Ascending aorta (tissue), 2 donors: ENCODE measurements at regions not wholly inside any gene's neighbourhood (a gene's known extent, or its start where the extent isn't known, plus 50 kb on each side); places are given as distances from the start of the nearest gene placed in this dataset.

Experiments
- DNase-seq, 2 donors: peaks; one replicate each; pipeline ENCODE4 v3.0.0-alpha.2; 2019; ENCODE audit warnings: low spot score in 2 of 2
- H3K27ac ChIP-seq, 2 donors: fragments of 200-600 bp; sonication (generic); one replicate each; pipeline ENCODE4 v1.5.1; 2016 to 2017; ENCODE audit warnings: mild to moderate bottlenecking in 1 of 2
- H3K27me3 ChIP-seq: fragments of 200-600 bp; sonication (generic); one replicate; pipeline ENCODE4 v1.5.1; 2017
- H3K36me3 ChIP-seq, 2 donors: fragments of 200-600 bp; sonication (generic); one replicate each; pipeline ENCODE4 v1.5.1; 2016
- H3K4me1 ChIP-seq, 2 donors: fragments of 200-600 bp; sonication (generic); one replicate each; pipeline ENCODE4 v1.5.1; 2016 to 2017; ENCODE audit warnings: mild to moderate bottlenecking in 1 of 2
- H3K4me3 ChIP-seq, 2 donors: fragments of 200-600 bp; sonication (generic); one replicate each; pipeline ENCODE4 v1.5.1; 2016 to 2017; ENCODE audit warnings: mild to moderate bottlenecking in 1 of 2
- H3K9me3 ChIP-seq, 2 donors: fragments of 200-600 bp; sonication (generic); one replicate each; pipeline ENCODE4 v1.5.1; 2016
- CTCF ChIP-seq, 3 experiments: fragments of 200-600 bp in 2 of 3; fragments of 450-650 bp in 1 of 3; sonication (generic) in 2 of 3; IDR thresholded peaks; one replicate each; pipeline ENCODE4 v1.5.1; 2016 to 2019; ENCODE audit warnings: antibody characterized with exemption in 3 of 3, mild to moderate bottlenecking in 1 of 3, moderate library complexity in 1 of 3
- intact Hi-C: fragments of 100-400 bp; cut with DNase I; formaldehyde crosslinking; loops from one replicate; pipeline ENCODE4 v1.15.1; 2023

GRCh38 chr4:128457726-128458125, 170.1 kb upstream of the PGRMC2 start:
- DNase-seq = no peak
- intact Hi-C loops = loop anchor here (10.0 kb wide), 2 partner anchors 217 to 637 kb away; partner anchors contain the start of genes C4orf33 and SCLT1
- no peak for TF ChIP-seq CTCF (IDR thresholded peaks at IDR 0.05)
- Histone ChIP-seq H3K9me3 (no peaks in the 10 kb centered on the region), H3K4me1 (peaks cover 0 to 10% of the 10 kb centered on the region in 2 donors), H3K36me3 (no peaks in the 10 kb centered on the region), H3K27ac (no peak overlapping the region), H3K4me3 (no peak overlapping the region), H3K27me3 (no peaks in the 10 kb centered on the region)

DNA sequence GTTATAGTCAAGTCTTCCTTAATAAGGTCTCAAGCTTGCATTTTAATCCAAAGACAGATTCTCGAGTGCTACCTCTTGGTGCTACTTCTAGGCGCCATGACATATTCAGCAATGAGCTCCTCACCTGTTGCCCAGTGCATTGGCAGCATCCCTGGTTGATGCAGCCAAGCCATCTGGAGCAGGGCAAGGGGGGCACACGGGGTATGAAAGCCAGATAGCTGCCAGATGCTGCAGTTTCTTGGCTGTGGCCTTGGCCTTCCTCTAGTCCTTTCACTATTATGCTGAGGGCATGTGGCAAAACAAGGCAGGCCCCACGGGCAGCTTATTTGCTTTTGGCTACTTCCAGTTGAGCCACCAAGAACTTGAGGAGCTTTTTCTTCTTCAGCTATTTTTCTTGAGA, 168.6 kb upstream of the PGRMC2 start:
- Histone ChIP-seq H3K4me3 (no peak overlapping the region), H3K4me1 (peaks cover 0 to 13% of the 10 kb centered on the region in 2 donors), H3K36me3 (no peaks in the 10 kb centered on the region), H3K9me3 (no peaks in the 10 kb centered on the region), H3K27me3 (no peaks in the 10 kb centered on the region), H3K27ac (no peak overlapping the region)
- TF ChIP-seq CTCF (IDR thresholded peaks at IDR 0.05) = no peak
- intact Hi-C loops = loop anchor here (10.0 kb wide), 2 partner anchors 219 to 639 kb away; partner anchors contain the start of genes C4orf33 and SCLT1
- DNase-seq = no peak

GRCh38 chr4:128455480-128455879, 167.9 kb upstream of the PGRMC2 start:
- intact Hi-C loops = loop anchor here (2.0 to 10.0 kb wide), 5 partner anchors 13 to 639 kb away; partner anchors contain the start of genes C4orf33 and SCLT1
- Histone ChIP-seq H3K36me3 (no peaks in the 10 kb centered on the region), H3K4me3 (no peak overlapping the region), H3K27me3 (no peaks in the 10 kb centered on the region), H3K27ac (no peak overlapping the region), H3K4me1 (peaks cover 0 to 10% of the 10 kb centered on the region in 2 donors), H3K9me3 (no peaks in the 10 kb centered on the region)
- TF ChIP-seq CTCF (IDR thresholded peaks at IDR 0.05) = no peak
- no peak for DNase-seq

- Histone ChIP-seq H3K36me3 (no peaks in the 10 kb centered on the region), H3K4me3 (no peak overlapping the region), H3K4me1 (peaks cover 0 to 10% of the 10 kb centered on the region in 2 donors), H3K27me3 (no peaks in the 10 kb centered on the region), H3K27ac (no peak overlapping the region), H3K9me3 (no peaks in the 10 kb centered on the region)
- DNase-seq = no peak
- no peak for TF ChIP-seq CTCF (IDR thresholded peaks at IDR 0.05)
- intact Hi-C loops = loop anchor here (1.0 to 10.0 kb wide), 9 partner anchors 14 to 640 kb away; partner anchors contain the start of genes C4orf33, JADE1, PGRMC2 and SCLT1
These were observed 167.3 kb upstream of the PGRMC2 start for GRCh38 chr4:128454881-128455280.

GRCh38 chr4:128454281-128454871, 166.8 kb upstream of the PGRMC2 start:
- peak; percentile 59 to 89 for DNase-seq
- Histone ChIP-seq H3K27me3 (no peaks in the 10 kb centered on the region), H3K4me1 (peaks cover 0 to 10% of the 10 kb centered on the region in 2 donors), H3K9me3 (no peaks in the 10 kb centered on the region), H3K36me3 (no peaks in the 10 kb centered on the region), H3K4me3 (no peak overlapping the region), H3K27ac (no peak overlapping the region)
- intact Hi-C loops = loop anchor here (1.0 to 10.0 kb wide), 9 partner anchors 14 to 640 kb away; partner anchors contain the start of genes C4orf33, JADE1, PGRMC2 and SCLT1
- peak; percentile 68 to 85 (median 80) for TF ChIP-seq CTCF (IDR thresholded peaks at IDR 0.05)
